ENCODE measurements at regions not wholly inside any gene's neighbourhood (a gene's known extent, or its start where the extent isn't known, plus 50 kb on each side); places are given as distances from the start of the nearest gene placed in this dataset.

DNA sequence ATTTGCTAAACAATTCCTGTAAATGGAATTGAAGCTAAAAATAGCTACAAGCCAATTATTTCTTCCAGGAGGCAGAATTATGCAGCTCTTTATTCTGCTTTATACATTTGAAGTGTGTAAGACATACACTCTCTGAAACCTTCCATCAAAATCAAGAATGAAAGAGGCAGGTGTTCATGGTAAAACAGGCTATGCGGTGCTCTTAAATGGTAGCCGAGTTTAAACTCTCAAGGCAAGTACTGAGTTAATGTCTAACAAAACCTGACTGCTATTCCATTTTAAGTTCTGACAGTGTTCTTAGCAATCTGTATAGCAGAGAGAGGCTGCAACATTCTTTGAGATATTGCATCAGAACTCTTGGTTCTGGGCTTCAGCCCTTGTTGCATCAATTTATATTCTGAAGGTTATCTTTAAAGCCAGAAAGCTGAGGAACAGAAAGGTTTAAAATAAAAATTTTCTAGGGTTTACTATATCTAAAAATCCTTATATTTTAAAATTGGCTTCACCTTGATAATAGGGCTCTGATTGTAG, 248.3 kb upstream of the CCNG1 start:
- DNase-seq (ENCODE audit: low spot score in 2 of 2) = no peak
- no peaks in the 10 kb centered on the region for H3K4me1 ChIP-seq
- intact Hi-C loops (cut with DNase I) = no loop called here

DNA sequence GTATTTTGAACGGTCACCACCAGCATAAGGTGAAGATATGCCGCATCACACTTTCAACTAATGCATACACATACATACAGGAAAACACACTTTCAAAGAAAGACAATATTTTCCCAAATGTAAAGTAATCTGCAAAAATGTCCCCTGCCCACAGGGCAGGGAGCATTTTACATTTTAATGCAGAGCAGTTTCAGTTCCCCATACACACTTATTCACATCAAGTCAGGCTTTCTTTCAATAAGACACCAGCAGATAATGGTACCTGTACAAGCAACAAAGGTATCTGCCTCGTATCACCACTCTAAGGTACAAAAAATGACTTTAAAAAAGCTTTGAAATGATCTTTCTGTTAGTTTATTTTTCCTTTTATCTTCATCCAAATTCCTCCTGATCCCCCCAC, 247.1 kb upstream of the CCNG1 start:
- TF ChIP-seq, protein P1, sequence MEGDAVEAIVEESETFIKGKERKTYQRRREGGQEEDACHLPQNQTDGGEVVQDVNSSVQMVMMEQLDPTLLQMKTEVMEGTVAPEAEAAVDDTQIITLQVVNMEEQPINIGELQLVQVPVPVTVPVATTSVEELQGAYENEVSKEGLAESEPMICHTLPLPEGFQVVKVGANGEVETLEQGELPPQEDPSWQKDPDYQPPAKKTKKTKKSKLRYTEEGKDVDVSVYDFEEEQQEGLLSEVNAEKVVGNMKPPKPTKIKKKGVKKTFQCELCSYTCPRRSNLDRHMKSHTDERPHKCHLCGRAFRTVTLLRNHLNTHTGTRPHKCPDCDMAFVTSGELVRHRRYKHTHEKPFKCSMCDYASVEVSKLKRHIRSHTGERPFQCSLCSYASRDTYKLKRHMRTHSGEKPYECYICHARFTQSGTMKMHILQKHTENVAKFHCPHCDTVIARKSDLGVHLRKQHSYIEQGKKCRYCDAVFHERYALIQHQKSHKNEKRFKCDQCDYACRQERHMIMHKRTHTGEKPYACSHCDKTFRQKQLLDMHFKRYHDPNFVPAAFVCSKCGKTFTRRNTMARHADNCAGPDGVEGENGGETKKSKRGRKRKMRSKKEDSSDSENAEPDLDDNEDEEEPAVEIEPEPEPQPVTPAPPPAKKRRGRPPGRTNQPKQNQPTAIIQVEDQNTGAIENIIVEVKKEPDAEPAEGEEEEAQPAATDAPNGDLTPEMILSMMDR (IDR thresholded peaks at IDR 0.05) = no peak
- Histone ChIP-seq H3K9me3 (no peaks in the 10 kb centered on the region), H3K4me1 (no peaks in the 10 kb centered on the region), H3K27me3 (no peaks in the 10 kb centered on the region), H3K36me3 (no peaks in the 10 kb centered on the region), H3K27ac (no peak overlapping the region), H3K4me3 (no peak overlapping the region)
- intact Hi-C loops (cut with DNase I) = no loop called here
- DNase-seq (ENCODE audit: low spot score in 2 of 2) = no peak

More for the DNA sequence above, 248.3 kb upstream of the CCNG1 start:
- no peak overlapping the region for H3K4me3 ChIP-seq
- TF ChIP-seq, protein P1 (IDR thresholded peaks at IDR 0.05) = no peak
- no peak overlapping the region for H3K27ac ChIP-seq
- no peaks in the 10 kb centered on the region for H3K27me3 ChIP-seq
- no peaks in the 10 kb centered on the region for H3K9me3 ChIP-seq
- no peaks in the 10 kb centered on the region for H3K36me3 ChIP-seq

DNA sequence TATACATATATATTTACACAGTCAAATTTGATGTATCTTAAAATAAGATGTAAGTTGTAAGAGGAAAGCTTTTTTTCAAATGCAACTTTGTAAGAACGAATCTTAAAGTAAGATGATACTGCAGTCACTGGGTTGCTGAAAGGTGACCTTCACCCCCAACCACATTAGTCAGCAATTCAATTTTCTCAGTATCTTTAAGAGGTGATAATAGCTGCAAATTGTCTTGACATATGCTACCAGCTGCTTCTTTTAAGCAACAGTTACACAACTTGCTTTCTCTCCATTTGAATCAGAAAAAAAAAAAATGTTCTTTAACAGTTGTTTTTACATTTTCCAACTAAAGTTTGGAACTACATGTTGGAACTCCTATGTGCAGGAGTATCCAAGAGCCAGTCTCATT, 246.6 kb upstream of the CCNG1 start:
- H3K27me3 ChIP-seq = no peaks in the 10 kb centered on the region
- H3K9me3 ChIP-seq = no peaks in the 10 kb centered on the region
- no peaks in the 10 kb centered on the region for H3K36me3 ChIP-seq
- no peak for DNase-seq (ENCODE audit: low spot score in 2 of 2)
- TF ChIP-seq, protein P1 (IDR thresholded peaks at IDR 0.05) = no peak
- no peak overlapping the region for H3K27ac ChIP-seq
- intact Hi-C loops (cut with DNase I) = no loop called here
- H3K4me3 ChIP-seq = no peak overlapping the region
- H3K4me1 ChIP-seq = no peaks in the 10 kb centered on the region

DNA sequence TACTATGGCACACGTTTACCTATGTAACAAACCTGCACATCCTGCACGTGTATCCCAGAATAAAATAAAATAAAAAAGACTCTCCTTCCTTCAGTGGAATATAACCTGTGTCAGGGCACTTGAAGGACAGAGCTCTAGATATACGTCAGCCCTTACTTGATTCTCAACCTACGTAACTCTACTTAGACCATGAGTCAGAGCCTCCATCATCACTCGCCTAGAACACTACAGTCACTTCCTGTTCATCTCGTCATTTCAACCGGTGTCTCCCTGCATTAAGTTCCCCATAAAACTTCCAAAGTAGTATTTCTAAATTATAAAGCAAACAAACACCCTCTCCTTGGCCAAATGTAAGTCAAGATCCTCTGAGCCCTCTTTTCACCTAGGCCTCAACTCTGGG, 243.5 kb upstream of the CCNG1 start:
- TF ChIP-seq, protein P1 (IDR thresholded peaks at IDR 0.05) = no peak
- DNase-seq (ENCODE audit: low spot score in 2 of 2) = no peak
- no peak overlapping the region for H3K27ac ChIP-seq
- H3K4me1 ChIP-seq = no peaks in the 10 kb centered on the region
- H3K36me3 ChIP-seq = no peaks in the 10 kb centered on the region
- intact Hi-C loops (cut with DNase I) = no loop called here
- no peaks in the 10 kb centered on the region for H3K9me3 ChIP-seq
- no peaks in the 10 kb centered on the region for H3K27me3 ChIP-seq
- H3K4me3 ChIP-seq = no peak overlapping the region

DNA sequence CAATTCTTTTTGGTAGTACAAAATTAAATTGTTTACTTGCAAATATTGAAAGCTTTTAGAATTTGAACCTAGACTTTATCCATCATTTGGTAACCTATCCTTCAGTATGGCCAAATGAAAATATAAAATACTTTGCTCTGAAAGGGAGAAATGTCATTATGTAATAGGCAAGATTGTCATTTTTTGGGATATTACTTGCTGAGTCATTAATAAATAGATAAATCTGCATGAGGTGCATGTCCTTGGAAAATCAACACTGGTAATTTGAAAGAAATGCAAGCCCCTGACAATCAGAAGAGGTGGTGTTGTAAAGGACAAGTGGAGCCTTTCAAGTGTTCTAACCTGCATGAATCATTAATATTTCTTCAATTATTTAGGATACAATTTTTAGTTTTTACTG, 231.8 kb upstream of the CCNG1 start:
- DNase-seq (ENCODE audit: low spot score in 2 of 2) = no peak
- Histone ChIP-seq H3K27ac (no peak overlapping the region), H3K27me3 (no peaks in the 10 kb centered on the region), H3K4me1 (no peaks in the 10 kb centered on the region), H3K9me3 (no peaks in the 10 kb centered on the region), H3K36me3 (no peaks in the 10 kb centered on the region), H3K4me3 (no peak overlapping the region)
- intact Hi-C loops (cut with DNase I) = no loop called here
- TF ChIP-seq, protein P1 (IDR thresholded peaks at IDR 0.05) = no peak

DNA sequence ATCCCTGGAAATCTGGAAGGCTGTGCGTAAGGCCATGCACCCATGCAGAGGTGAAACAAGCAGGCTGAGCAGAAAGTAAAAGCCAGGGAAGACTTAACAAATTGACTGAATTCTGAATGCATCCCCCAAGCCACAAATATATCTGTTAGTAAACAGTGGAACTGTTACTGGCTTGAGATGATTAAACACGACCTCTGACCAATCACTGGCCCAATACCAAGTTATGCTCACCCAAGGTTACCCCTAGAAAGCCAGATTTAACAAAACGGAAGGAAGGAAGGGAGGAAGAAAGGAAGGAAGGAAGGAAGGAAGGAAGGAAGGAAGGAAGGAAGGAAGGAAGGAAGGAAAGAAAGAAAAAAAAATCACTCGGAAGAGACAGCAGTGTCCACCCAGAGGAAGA, 215.8 kb upstream of the CCNG1 start:
- Histone ChIP-seq H3K9me3 (no peaks in the 10 kb centered on the region), H3K27me3 (no peaks in the 10 kb centered on the region), H3K4me1 (no peaks in the 10 kb centered on the region), H3K36me3 (no peaks in the 10 kb centered on the region), H3K4me3 (no peak overlapping the region), H3K27ac (no peak overlapping the region)
- intact Hi-C loops (cut with DNase I) = no loop called here
- TF ChIP-seq, protein P1 (IDR thresholded peaks at IDR 0.05) = no peak
- DNase-seq (ENCODE audit: low spot score in 2 of 2) = no peak
